Dermis blood vessel endothelial cell (primary cell): ENCODE measurements at regions not wholly inside any gene's neighbourhood (a gene's known extent, or its start where the extent isn't known, plus 50 kb on each side); places are given as distances from the start of the nearest gene placed in this dataset.
"Not testable (repeated sequence)": the region's sequence is repeated elsewhere in the genome, so short reads cannot be mapped to it uniquely, and the experiment has no call there.

ENCODE experiments used
- DNase-seq: peaks from one replicate; pipeline ENCODE4 v3.0.0; 2010

DNA sequence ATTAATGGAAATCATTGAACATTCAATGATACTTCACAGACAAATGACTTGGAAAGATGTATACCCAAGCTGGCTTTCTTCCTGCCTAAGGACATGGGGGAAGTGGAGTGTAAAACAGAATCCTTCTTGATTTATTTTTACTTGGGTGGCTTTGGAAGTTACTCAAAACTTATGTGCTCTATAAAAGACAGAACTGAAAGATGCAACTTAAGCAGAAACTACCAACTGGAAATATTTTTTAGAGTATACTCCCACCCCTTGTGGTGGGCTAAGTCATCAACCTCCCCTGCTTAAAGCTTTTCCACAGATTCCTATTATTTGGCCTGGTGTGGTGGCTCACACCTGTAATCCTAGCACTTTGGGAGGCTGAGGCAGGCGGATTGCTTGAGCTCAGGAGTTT lies 126.0 kb upstream of the ATP2B1 start:
- no peak for DNase-seq

GRCh38 chr12:89833337-89834252 lies 125.0 kb upstream of the ATP2B1 start:
- no peak for DNase-seq

DNA sequence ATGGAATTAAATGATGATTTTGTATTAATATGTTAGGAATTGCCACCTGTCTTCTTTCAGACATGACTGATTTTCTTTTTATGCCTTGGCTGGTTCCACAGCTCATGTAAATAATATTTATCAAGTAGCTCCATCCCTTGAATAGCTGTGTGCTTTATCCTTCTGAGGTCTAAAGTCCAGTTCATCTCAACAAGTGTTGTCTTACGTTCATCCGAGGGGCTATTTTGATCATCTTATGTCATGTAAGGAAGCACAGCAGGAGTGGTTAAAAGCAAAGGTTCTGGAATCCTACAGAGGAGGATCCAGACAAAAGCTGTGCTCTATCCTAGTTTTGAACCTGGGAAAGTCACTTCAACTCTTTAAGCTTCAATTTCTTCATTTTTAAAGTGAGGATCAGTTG lies 123.7 kb upstream of the ATP2B1 start:
- no peak for DNase-seq

DNA sequence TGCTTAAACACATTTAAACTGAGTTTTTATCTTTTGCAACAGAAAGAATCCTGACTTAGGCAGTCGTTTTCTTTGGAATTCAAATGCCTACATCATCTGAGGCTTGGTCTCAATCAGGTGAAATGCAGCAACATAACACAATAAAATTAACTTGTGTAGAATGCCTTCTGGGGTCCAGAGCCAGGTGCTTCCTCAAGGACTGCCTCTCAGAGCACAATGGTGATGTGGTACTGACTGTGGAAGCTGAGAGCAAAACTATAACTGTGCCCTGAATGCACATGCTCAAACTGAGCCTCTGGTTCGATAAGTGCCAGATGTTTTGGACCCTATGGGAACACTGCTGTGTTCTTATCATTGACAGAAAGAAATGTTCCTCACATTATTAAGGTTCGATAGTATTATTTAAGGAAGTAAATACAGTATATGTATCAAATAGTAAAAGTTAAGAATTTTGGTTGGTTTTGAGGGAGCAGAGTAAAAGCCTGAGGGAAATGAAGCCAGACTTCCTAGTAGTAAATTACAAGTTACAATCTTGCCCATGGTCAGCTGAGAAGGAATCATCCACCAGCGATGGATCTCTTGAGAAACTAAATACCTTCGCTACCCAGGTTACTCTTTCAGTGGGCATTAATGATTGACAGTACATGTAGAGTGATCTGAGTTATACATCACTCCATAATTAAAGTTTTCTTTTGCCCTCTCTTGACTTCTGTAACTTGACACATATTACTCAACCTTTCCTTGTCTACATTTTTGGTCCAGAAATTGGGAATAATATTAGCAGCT lies 122.9 kb upstream of the ATP2B1 start:
- DNase-seq, result peak; percentile 23

- DNase-seq, result no peak
These were observed 120.9 kb upstream of the ATP2B1 start for GRCh38 chr12:89829434-89829975.

DNA sequence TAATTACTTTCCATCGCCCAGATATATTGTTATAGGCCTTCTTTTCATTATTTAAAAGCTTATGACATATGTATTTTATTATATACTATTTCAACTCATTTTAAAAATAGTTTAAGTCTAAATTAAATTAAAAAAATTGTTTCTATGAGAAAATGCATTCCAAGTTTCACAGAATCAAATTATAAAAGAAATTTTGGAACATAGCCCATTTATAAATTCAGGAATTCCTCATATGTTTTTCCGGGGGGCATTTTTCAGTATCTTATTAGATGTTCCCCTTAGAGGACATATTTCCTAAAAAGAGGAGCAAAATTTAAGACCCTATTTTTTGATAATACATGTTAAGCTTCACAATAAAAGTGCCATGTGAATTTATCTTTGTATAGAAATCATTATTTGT lies 119.9 kb upstream of the ATP2B1 start:
- no peak for DNase-seq

DNA sequence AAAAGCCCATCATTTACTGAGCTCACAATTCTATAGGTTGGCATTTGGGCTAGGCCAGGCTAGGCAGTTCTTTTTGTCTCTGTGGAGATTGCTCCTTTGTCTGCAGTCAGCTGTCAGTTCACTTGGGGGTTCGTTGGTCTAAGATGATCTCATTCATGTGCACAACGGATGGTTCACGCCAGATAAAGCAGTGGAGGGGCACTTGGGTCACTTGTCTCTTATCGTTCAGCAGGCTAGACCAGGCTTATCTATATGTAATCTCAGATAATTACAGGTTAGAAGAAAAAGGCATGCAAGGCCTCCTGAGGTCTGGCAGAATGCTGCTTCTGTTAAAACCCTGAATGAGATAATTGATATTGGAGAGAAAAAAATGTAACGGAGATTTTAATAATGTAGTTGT lies 119.0 kb upstream of the ATP2B1 start:
- no peak for DNase-seq

- no peak for DNase-seq
These were observed 117.8 kb upstream of the ATP2B1 start for GRCh38 chr12:89826468-89826867.

- DNase-seq, result peak; percentile 28
These were observed 117.2 kb upstream of the ATP2B1 start for GRCh38 chr12:89825591-89826449.

DNA sequence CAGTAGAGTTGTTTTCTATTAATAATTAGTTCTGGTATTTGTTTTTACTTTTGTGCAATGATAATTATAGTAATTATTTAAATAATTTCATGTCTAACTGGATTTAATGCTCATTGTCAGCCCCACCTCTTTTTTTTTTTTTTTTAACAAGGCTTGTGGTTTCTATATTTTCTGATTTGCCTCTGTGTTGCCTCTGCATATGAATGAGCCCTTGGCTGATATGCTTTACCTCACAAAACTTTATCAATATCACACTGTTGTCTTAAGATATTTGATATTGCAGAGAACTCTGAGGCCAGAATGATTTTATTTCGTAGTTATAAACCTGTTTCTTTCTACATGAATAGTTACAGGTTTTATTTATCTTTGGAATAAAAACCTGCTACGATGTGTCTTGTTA lies 116.2 kb upstream of the ATP2B1 start:
- no peak for DNase-seq

DNA sequence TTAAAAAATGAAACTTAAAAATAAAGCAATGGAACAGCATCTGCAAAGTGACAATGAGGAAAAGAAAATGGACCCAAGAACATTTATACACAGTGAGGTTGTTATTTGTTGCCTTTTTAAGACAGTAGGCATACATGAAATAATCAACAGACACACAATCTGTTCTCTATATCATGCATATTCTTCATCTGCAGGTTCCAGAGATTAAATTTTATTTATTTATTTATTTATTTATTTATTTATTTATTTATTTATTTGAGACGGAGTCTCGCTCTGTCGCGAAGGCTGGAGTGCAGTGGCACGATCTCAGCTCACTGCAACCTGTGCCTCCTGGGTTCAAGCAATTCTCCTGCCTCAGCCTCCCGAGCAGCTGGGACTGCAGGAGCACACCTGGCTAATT lies 114.4 kb upstream of the ATP2B1 start:
- DNase-seq, result not testable (repeated sequence)

- DNase-seq, result no peak
These were observed 113.3 kb upstream of the ATP2B1 start for GRCh38 chr12:89821896-89822295.

DNA sequence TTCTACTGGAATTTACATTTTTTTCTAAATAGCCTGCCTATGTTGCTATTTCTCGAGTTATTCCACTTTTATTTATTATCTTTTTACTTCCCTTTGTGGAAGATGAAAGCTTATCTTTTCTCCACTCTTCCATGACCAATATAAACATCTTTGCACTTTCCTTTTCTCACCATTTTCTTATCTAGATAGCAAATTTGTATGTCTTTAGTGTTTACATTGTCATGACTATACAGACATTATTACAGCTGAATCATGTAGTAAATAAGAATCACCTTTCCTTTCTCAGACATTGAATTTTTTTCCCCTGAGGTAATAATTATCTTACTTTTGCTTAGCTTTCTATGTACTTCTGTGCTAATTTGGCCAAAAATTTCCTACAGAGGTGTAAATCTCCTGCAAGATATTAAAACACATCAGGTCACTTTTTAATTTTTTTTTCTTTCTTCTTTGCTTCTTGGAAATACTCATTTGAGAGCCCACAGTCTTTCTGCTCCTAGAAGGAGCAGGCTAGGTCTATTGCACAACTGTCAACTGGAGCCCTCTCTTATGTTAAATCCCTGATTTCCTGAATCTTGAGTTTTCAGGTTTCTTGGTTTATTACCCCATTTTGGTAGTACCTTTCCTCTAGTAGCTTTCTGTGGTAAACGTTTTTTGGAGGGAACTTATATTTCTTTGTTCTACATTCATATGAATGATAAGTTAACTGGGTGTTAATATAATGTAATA lies 109.0 kb upstream of the ATP2B1 start:
- no peak for DNase-seq

- DNase-seq, result no peak
These were observed 106.6 kb upstream of the ATP2B1 start for GRCh38 chr12:89815225-89815624.

DNA sequence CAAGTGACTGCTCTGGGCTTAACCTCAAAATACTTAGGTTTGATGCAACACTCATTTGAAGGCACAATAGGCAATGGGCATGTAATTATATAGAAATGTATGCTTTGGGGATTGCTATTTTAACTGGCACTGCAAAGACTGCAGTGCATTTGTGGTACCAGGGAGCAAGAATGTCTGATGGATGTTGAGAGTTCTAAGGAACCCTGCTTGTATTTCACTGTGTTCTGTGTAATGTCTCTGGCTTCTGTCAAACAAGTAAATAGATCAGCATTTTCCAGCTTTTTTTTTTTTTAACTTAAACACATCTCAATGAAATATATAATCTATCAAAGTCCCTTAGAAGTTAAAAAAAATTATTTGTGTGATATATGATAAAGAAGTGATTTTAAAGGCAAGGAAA lies 94.8 kb upstream of the ATP2B1 start:
- DNase-seq, result no peak

DNA sequence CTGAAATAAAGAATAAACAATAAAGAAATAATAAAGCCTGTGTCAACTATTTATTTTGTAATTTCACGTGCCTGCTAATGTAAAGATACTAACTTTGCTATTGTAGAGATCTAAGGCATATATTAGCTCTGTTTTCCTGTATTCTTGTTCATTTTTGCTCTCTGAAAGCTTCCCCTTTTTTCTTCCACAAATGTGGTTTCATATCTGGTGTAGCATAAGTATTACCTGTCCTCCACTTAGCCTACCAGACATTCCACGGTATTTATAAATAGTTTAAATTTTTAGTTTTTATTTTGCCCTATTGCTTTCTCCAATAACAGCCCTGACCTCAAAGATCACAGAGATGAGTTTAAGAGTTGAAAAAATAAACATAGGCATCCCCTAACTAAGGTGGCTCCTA lies 92.6 kb upstream of the ATP2B1 start:
- no peak for DNase-seq

GRCh38 chr12:89800435-89800834 lies 91.8 kb upstream of the ATP2B1 start:
- no peak for DNase-seq

GRCh38 chr12:89799316-89799715 lies 90.7 kb upstream of the ATP2B1 start:
- DNase-seq, result no peak

- DNase-seq, result no peak
These were observed 88.8 kb upstream of the ATP2B1 start for GRCh38 chr12:89797436-89797835.

DNA sequence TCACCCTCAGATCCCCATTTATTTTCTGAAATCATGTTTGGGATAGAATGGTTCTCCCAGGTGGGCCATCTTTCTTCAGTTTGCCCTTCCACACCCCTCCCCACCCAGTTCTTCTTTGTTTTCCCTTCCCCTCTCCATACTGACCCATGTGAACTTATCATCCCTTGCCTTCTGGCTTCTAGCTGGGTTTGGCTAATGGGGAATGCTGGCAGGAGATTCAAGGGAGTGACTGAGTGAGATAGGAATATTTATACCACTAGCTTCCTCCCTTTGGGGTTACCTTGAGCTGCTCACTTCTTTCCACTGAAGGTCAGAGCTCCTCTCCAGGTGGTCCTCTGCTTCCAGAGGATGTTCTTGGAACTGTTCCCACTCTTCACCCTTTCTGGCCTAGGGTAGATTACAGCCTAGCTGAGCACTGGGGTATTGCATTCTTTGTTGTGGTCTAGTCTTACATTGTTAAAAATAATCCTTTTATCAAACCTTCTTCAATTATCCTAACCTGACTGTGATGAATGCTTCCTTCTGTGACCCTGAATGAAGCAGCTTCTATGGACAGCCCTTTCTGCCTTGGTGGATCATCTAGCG lies 88.3 kb upstream of the ATP2B1 start:
- no peak for DNase-seq

- DNase-seq, result no peak
These were observed 85.3 kb upstream of the ATP2B1 start for GRCh38 chr12:89793946-89794345.

DNA sequence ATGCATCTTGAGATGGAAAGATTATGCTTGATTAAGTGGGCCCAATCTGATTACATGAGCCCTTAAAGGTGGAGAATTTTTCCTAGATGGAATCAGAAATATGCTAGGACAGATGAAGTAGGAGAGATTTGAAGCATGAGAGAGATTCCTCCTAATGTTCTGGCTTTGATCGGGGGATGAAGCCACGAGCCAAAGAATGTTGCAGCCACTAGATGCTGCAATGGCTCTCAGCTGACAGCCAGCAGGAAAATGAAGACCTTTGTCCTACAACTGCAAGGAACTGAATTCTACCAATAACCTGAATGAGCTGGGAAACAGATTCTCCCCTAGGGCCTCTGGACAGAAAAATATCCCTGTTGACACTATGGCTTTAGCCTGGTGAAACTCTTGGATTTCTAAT lies 82.6 kb upstream of the ATP2B1 start:
- no peak for DNase-seq
